Sigmoid colon (tissue), 6 donors: ENCODE measurements at regions not wholly inside any gene's neighbourhood (a gene's known extent, or its start where the extent isn't known, plus 50 kb on each side); places are given as distances from the start of the nearest gene placed in this dataset.

ENCODE experiments used
- DNase-seq: peaks from one replicate; pipeline ENCODE4 v3.0.0-alpha.2; 2019
- H3K27ac ChIP-seq, 4 donors: fragments of 200-600 bp; sonication (generic); one replicate each; pipeline ENCODE4 v1.5.1; 2016 to 2019; ENCODE audit warnings: mild to moderate bottlenecking in 1 of 4
- H3K27me3 ChIP-seq, 3 donors: fragments of 200-600 bp; sonication (generic); one replicate each; pipeline ENCODE4 v1.5.1; 2019; ENCODE audit warnings: mild to moderate bottlenecking in 1 of 3
- H3K36me3 ChIP-seq, 4 donors: fragments of 200-600 bp; sonication (generic); one replicate each; pipeline ENCODE4 v1.5.1; 2016 to 2019
- H3K4me1 ChIP-seq, 4 donors: fragments of 200-600 bp; sonication (generic); one replicate each; pipeline ENCODE4 v1.5.1; 2017 to 2019
- H3K4me3 ChIP-seq, 4 donors: fragments of 200-600 bp; sonication (generic); one replicate each; pipeline ENCODE4 v1.5.1; 2017 to 2019; ENCODE audit warnings: mild to moderate bottlenecking in 2 of 4, moderate library complexity in 1 of 4
- H3K9me3 ChIP-seq, 4 donors: fragments of 200-600 bp in 3 of 4; sonication (generic) in 3 of 4; one replicate each; pipeline versions ENCODE4 v1.5.1 to v1.6.1; 2013 to 2019
- CTCF ChIP-seq, 4 experiments: fragments of 450-650 bp in 3 of 4; fragments of 200-600 bp in 1 of 4; IDR thresholded peaks; one replicate each; pipeline ENCODE4 v1.5.1; 2016 to 2019; ENCODE audit warnings: antibody characterized with exemption in 4 of 4, mild to moderate bottlenecking in 3 of 4, moderate library complexity in 2 of 4
- EP300 ChIP-seq, 4 donors: sonication (generic); formaldehyde crosslinking; IDR thresholded peaks; one replicate each; pipeline ENCODE4 v1.6.1; 2017; ENCODE audit warnings: antibody characterized with exemption in 4 of 4
- POLR2A ChIP-seq, 2 donors: fragments of 450-650 bp; IDR thresholded peaks; one replicate each; pipeline ENCODE4 v1.6.1; 2016; ENCODE audit warnings: antibody characterized with exemption in 2 of 2, mild to moderate bottlenecking in 2 of 2, moderate library complexity in 2 of 2
- POLR2AphosphoS5 ChIP-seq, 4 donors: sonication (generic); formaldehyde crosslinking; IDR thresholded peaks; one replicate each; pipeline ENCODE4 v1.6.1; 2017; ENCODE audit warnings: antibody characterized with exemption in 4 of 4
- WGBS, 2 donors: extraction: QIAGEN DNeasy Blood & Tissue Kit; methylation state at CpG; one replicate each; pipeline ENCODE4 v1.1.7; 2013; 5-methylcytosine and 5-hydroxymethylcytosine counted together
- intact Hi-C: fragments of 100-400 bp; cut with DNase I; formaldehyde crosslinking; loops from one replicate; pipeline ENCODE4 v1.15.1; 2023
- donor health status: healthy with polysubstance abuse.
- donor health status: healthy.

- 69 to 78% methylated on average over 2 of the region's 2 CpGs for WGBS, 2 donors
Measured at GRCh38 chr17:34769049-34769448, 189.7 kb downstream of the TMEM132E start.

GRCh38 chr17:34765291-34765690 is 185.9 kb downstream of the TMEM132E start:
- WGBS, 2 donors = 87% methylated on average over 5 of the region's 5 CpGs
- H3K27ac ChIP-seq = no peak overlapping the region
- DNase-seq = no peak
- H3K9me3 ChIP-seq = no peaks in the 10 kb centered on the region
- no peaks in the 10 kb centered on the region for H3K4me1 ChIP-seq
- intact Hi-C loops = no loop called here
- no peak for TF ChIP-seq EP300 (IDR thresholded peaks at IDR 0.05)
- TF ChIP-seq POLR2AphosphoS5 (IDR thresholded peaks at IDR 0.05) = no peak
- no peak for TF ChIP-seq CTCF (IDR thresholded peaks at IDR 0.05)
- TF ChIP-seq POLR2A (IDR thresholded peaks at IDR 0.05) = no peak
- no peaks in the 10 kb centered on the region for H3K27me3 ChIP-seq
- H3K4me3 ChIP-seq = no peak overlapping the region
- no peaks in the 10 kb centered on the region for H3K36me3 ChIP-seq

More at GRCh38 chr17:34769049-34769448, 189.7 kb downstream of the TMEM132E start:
- Histone ChIP-seq H3K4me3 (no peak overlapping the region), H3K27me3 (no peaks in the 10 kb centered on the region), H3K36me3 (no peaks in the 10 kb centered on the region), H3K4me1 (no peaks in the 10 kb centered on the region), H3K9me3 (no peaks in the 10 kb centered on the region), H3K27ac (no peak overlapping the region)
- intact Hi-C loops = no loop called here
- DNase-seq = no peak
- no peak for TF ChIP-seq EP300 (IDR thresholded peaks at IDR 0.05)
- no peak for TF ChIP-seq POLR2AphosphoS5 (IDR thresholded peaks at IDR 0.05)
- no peak for TF ChIP-seq CTCF (IDR thresholded peaks at IDR 0.05)
- TF ChIP-seq POLR2A (IDR thresholded peaks at IDR 0.05) = no peak

- no peak for DNase-seq
- Histone ChIP-seq H3K27ac (no peak overlapping the region), H3K36me3 (no peaks in the 10 kb centered on the region), H3K27me3 (no peaks in the 10 kb centered on the region), H3K9me3 (no peaks in the 10 kb centered on the region), H3K4me3 (no peak overlapping the region), H3K4me1 (no peaks in the 10 kb centered on the region)
- TF ChIP-seq EP300 (IDR thresholded peaks at IDR 0.05) (no peak), POLR2AphosphoS5 (IDR thresholded peaks at IDR 0.05) (no peak), CTCF (IDR thresholded peaks at IDR 0.05) (no peak)
- intact Hi-C loops = no loop called here
- WGBS, 2 donors = 48 to 56% methylated on average over 3 of the region's 3 CpGs
Measured at GRCh38 chr17:34764716-34765115, 185.3 kb downstream of the TMEM132E start.

GRCh38 chr17:34763728-34764665 is 184.6 kb downstream of the TMEM132E start:
- TF ChIP-seq CTCF (IDR thresholded peaks at IDR 0.05) (no peak), EP300 (IDR thresholded peaks at IDR 0.05) (no peak), POLR2A (IDR thresholded peaks at IDR 0.05) (no peak), POLR2AphosphoS5 (IDR thresholded peaks at IDR 0.05) (no peak)
- H3K9me3 ChIP-seq = no peaks in the 10 kb centered on the region
- intact Hi-C loops = no loop called here
- no peaks in the 10 kb centered on the region for H3K36me3 ChIP-seq
- peak; percentile 30 for DNase-seq
- H3K4me3 ChIP-seq = no peak overlapping the region
- H3K27me3 ChIP-seq = no peaks in the 10 kb centered on the region
- WGBS, 2 donors = 71 to 74% methylated on average over 7 of the region's 7 CpGs
- H3K27ac ChIP-seq = no peak overlapping the region
- no peaks in the 10 kb centered on the region for H3K4me1 ChIP-seq
